T-helper 1 cell treated with Interleukin-12 subunit alpha and Interleukin-12 subunit beta and Interleukin-4 antibody, amounts not matched to agents 30 μg/mL and 1 μg/mL, for 36 hours (primary cell): ENCODE measurements at regions not wholly inside any gene's neighbourhood (a gene's known extent, or its start where the extent isn't known, plus 50 kb on each side); places are given as distances from the start of the nearest gene placed in this dataset.

Experiments used
- H3K27ac Mint-ChIP-seq: one replicate; pipeline ENCODE4 v1.8.0; 2021; ENCODE audit warnings: mild to moderate bottlenecking, mixed read lengths
- H3K27me3 Mint-ChIP-seq: one replicate; pipeline ENCODE4 v1.8.0; 2021; ENCODE audit warnings: low read depth, mixed read lengths
- H3K36me3 Mint-ChIP-seq: one replicate; pipeline ENCODE4 v1.8.0; 2021; ENCODE audit warnings: low read depth, mixed read lengths
- H3K4me1 Mint-ChIP-seq: one replicate; pipeline ENCODE4 v1.8.0; 2021; ENCODE audit warnings: low read depth, mixed read lengths
- H3K4me3 Mint-ChIP-seq: one replicate; pipeline ENCODE4 v1.8.0; 2021; ENCODE audit warnings: mild to moderate bottlenecking, moderate library complexity, mixed read lengths
- H3K9me3 Mint-ChIP-seq: one replicate; pipeline ENCODE4 v1.8.0; 2021; ENCODE audit warnings: mixed read lengths

GRCh38 chr7:132654150-132654549 lies 77.9 kb upstream of the PLXNA4 start:
- Mint-ChIP-seq H3K27me3 (no peaks in the 10 kb centered on the region), H3K27ac (peak overlapping the region; percentile 90), H3K4me1 (peaks cover 32% of the 10 kb centered on the region), H3K9me3 (peaks cover 6% of the 10 kb centered on the region), H3K4me3 (peak overlapping the region; percentile 78), H3K36me3 (no peaks in the 10 kb centered on the region)

GRCh38 chr7:132653366-132653930 lies 77.2 kb upstream of the PLXNA4 start:
- H3K27me3 Mint-ChIP-seq = no peaks in the 10 kb centered on the region
- H3K4me3 Mint-ChIP-seq = no peak overlapping the region
- H3K9me3 Mint-ChIP-seq = peaks cover 6% of the 10 kb centered on the region
- peaks cover 32% of the 10 kb centered on the region for H3K4me1 Mint-ChIP-seq
- no peaks in the 10 kb centered on the region for H3K36me3 Mint-ChIP-seq
- no peak overlapping the region for H3K27ac Mint-ChIP-seq

DNA sequence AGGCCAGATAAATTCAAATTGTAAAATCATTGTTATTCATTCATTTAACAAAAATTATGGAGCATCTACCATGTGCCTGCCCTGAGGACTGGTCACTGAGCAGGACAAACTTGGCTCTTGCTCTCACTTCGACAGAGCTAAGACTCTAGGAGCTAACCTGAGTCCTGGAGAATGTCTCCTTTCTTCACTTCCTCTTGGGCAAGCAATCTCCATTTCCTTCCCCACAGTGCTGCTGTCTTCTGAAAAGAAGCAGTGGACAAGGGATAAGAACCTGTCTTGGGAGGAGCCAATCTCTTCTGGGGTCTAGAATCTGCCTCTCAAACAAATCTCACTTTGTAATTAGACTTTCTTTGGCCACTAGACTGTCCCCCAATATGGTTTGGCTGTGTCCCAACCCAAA lies 76.2 kb upstream of the PLXNA4 start:
- H3K36me3 Mint-ChIP-seq = no peaks in the 10 kb centered on the region
- no peak overlapping the region for H3K27ac Mint-ChIP-seq
- no peak overlapping the region for H3K4me3 Mint-ChIP-seq
- H3K4me1 Mint-ChIP-seq = peaks cover 26% of the 10 kb centered on the region
- H3K27me3 Mint-ChIP-seq = no peaks in the 10 kb centered on the region
- peaks cover 6% of the 10 kb centered on the region for H3K9me3 Mint-ChIP-seq

DNA sequence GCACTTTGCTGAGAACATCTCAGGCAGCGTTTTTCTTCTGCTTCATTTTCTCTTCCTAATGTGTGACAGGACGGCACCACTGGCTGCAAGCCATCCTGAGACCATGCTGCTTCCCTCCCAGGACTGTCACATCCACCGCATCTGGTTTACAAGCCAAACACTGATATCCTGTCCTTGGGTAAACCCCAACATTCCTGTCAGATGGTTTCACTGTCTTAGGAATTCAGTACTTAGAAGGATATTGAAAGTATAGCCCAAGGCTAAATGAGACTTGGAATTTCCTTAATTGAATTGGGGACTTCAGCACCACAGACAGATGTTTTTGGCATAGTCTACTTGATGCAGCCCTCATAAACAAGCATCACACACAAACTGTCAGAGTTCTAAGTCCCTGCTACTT lies 74.2 kb upstream of the PLXNA4 start:
- peaks cover 13% of the 10 kb centered on the region for H3K4me1 Mint-ChIP-seq
- H3K27me3 Mint-ChIP-seq = no peaks in the 10 kb centered on the region
- no peaks in the 10 kb centered on the region for H3K36me3 Mint-ChIP-seq
- no peak overlapping the region for H3K27ac Mint-ChIP-seq
- H3K4me3 Mint-ChIP-seq = no peak overlapping the region
- peaks cover 6% of the 10 kb centered on the region for H3K9me3 Mint-ChIP-seq

DNA sequence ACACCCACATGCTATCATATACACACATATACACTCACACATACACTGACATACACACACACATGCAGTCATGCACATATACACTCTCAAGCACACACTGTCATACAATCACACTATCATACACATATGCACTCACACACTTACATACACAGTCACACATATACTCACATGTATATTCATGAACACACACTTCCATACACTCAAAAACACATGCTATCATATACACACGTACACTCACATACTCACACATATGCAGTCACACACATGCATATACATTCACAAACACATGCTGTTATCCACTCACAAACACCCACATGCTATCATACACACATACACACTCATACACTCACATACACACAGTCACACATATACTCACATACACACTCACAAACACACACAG lies 71.0 kb upstream of the PLXNA4 start:
- no peaks in the 10 kb centered on the region for H3K9me3 Mint-ChIP-seq
- H3K27ac Mint-ChIP-seq = no peak overlapping the region
- H3K27me3 Mint-ChIP-seq = no peaks in the 10 kb centered on the region
- H3K4me1 Mint-ChIP-seq = no peaks in the 10 kb centered on the region
- H3K4me3 Mint-ChIP-seq = no peak overlapping the region
- H3K36me3 Mint-ChIP-seq = no peaks in the 10 kb centered on the region

GRCh38 chr7:132646052-132646451 lies 69.8 kb upstream of the PLXNA4 start:
- no peaks in the 10 kb centered on the region for H3K36me3 Mint-ChIP-seq
- no peak overlapping the region for H3K27ac Mint-ChIP-seq
- no peaks in the 10 kb centered on the region for H3K4me1 Mint-ChIP-seq
- no peaks in the 10 kb centered on the region for H3K9me3 Mint-ChIP-seq
- H3K27me3 Mint-ChIP-seq = peaks cover 2% of the 10 kb centered on the region
- H3K4me3 Mint-ChIP-seq = no peak overlapping the region

DNA sequence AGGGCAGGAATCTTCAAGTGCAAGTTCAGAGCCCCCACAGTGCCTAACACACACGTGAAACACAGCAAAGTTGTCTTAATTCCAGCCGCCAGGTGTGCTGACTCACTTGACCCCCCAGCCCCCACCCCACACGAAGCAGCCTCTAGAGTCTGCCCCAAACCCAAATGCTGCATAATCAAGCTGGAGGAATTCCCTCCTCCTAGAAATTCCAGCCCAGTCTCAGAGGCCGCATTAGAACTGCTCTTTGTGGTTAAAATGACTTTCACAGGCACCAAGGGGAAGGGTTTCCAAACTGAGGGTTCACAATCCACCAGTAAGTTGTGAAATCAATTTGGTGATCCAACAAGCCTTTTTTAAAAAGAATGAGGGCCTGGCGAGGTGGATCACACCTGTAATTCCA lies 67.0 kb upstream of the PLXNA4 start:
- Mint-ChIP-seq H3K27me3 (peaks cover 5% of the 10 kb centered on the region), H3K4me1 (no peaks in the 10 kb centered on the region), H3K9me3 (no peaks in the 10 kb centered on the region), H3K4me3 (no peak overlapping the region), H3K36me3 (no peaks in the 10 kb centered on the region), H3K27ac (no peak overlapping the region)

DNA sequence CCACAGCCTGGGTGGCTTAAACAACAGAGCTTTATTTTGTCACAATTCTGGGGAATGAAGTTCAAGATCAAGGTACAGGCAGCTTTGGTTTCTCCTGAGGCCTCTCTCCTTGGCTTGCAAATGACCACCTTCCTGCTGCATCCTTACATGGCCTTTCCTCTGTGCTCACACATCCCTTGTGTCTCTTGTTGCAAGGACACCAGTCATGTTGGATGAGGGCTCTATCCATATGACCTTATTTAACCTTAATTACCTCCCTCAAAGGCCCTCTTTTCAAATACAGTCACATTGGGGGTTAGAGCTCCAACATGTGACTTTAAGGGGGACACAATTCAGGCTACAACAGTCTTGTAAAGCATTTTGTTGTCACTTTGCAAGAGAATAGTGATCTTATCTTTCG lies 65.0 kb upstream of the PLXNA4 start:
- Mint-ChIP-seq H3K36me3 (no peaks in the 10 kb centered on the region), H3K27me3 (peaks cover 5% of the 10 kb centered on the region), H3K9me3 (no peaks in the 10 kb centered on the region), H3K4me3 (no peak overlapping the region), H3K27ac (no peak overlapping the region), H3K4me1 (no peaks in the 10 kb centered on the region)

DNA sequence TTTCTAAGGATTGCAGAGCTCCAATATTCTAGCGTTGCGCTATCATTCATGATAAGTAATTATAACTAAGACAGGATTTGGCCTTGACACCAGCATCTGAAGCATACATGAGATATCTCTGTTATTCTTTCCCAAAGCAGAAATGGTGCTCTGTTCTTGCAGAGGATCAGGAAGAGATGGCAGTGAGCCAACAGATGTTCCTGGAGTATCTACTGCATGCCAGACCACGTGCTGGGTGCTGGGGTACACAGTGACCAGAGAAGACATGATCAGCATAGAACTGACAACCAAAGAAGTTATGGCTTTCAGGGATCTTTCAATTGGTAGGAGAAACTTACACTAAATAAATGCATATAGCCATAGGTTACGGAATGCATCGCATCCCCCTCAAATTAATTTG lies 63.7 kb upstream of the PLXNA4 start:
- peaks cover 5% of the 10 kb centered on the region for H3K27me3 Mint-ChIP-seq
- no peak overlapping the region for H3K27ac Mint-ChIP-seq
- H3K4me3 Mint-ChIP-seq = no peak overlapping the region
- H3K4me1 Mint-ChIP-seq = peaks cover 2% of the 10 kb centered on the region
- no peaks in the 10 kb centered on the region for H3K36me3 Mint-ChIP-seq
- no peaks in the 10 kb centered on the region for H3K9me3 Mint-ChIP-seq

DNA sequence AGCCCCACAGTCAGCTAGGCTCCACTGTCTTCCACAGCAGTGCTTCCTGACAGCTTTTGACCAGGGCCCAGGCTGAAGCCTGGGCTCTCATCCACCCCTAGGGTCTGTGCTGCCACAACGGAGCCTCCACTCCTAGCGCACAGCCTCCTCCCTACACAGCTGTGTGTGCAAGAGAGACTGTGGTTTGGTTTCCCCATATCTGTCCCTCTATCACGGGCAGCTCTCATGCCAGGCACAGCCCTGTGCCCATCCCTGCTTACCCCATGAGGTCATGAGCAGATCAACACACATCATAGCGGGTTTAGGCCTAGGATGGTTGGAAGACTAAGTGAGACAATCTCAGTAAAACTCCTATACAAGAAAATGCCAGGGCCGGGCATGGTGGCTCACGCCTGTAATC lies 61.7 kb upstream of the PLXNA4 start:
- no peaks in the 10 kb centered on the region for H3K36me3 Mint-ChIP-seq
- peaks cover 2% of the 10 kb centered on the region for H3K4me1 Mint-ChIP-seq
- no peak overlapping the region for H3K27ac Mint-ChIP-seq
- no peaks in the 10 kb centered on the region for H3K9me3 Mint-ChIP-seq
- peaks cover 5% of the 10 kb centered on the region for H3K27me3 Mint-ChIP-seq
- H3K4me3 Mint-ChIP-seq = no peak overlapping the region

DNA sequence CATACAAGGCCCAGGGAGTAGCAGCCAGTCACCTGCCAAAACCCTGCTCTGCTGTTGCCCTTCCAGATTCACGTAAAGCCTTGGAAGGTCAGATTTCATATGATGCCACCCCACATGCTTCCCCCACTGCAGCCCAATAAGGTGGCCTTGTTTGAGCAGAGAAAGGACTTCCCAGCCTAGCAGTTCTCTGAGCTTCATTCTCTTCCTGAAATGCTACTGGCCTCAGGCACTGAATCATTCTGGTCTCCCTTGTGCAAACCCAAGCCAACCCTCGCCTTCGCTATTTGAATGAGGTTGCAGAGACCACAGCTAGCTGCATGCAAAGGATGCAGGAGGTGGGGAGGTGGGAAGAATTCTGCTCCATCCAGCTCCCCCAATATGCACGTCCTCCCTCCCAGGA lies 60.3 kb upstream of the PLXNA4 start:
- no peaks in the 10 kb centered on the region for H3K9me3 Mint-ChIP-seq
- H3K27ac Mint-ChIP-seq = no peak overlapping the region
- no peak overlapping the region for H3K4me3 Mint-ChIP-seq
- no peaks in the 10 kb centered on the region for H3K36me3 Mint-ChIP-seq
- H3K4me1 Mint-ChIP-seq = peaks cover 2% of the 10 kb centered on the region
- H3K27me3 Mint-ChIP-seq = peaks cover 5% of the 10 kb centered on the region

DNA sequence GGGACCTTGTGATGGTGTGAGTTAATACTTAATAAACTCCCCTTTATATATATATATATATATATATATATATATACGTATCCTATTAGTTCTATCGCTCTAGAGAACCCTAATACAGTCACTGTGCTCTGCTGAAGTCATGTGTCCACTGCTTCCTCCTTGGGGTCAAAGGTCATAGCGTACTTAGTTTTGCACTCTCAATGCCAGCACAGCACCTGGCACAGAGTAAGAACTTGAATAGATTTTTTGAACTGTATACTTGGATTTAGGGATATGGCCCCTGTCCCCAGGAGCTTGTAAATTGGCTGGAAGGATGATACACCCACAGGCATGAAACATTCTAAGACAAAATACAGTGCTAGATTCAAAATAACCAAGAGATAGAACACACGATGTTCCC lies 58.9 kb upstream of the PLXNA4 start:
- Mint-ChIP-seq H3K9me3 (no peaks in the 10 kb centered on the region), H3K4me1 (peaks cover 2% of the 10 kb centered on the region), H3K27me3 (no peaks in the 10 kb centered on the region), H3K36me3 (no peaks in the 10 kb centered on the region), H3K27ac (no peak overlapping the region), H3K4me3 (no peak overlapping the region)

DNA sequence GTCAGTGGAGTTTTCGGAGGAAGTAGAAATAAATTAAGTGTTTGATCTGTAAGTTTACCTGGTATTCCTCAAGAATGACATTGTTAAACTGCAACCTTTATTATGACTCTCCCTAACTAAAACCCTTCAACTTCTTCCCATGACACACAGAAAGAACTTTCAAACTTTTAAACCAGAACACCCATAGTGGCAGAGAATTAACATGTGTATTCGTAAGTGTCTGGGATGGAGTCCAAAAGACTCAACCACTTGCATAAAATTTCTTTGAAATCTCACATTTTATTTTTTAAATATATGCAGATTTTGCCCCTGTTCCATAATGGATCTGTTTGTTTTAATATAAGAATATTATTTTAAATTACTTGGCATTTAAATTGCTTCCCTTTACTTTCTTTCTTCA lies 54.6 kb upstream of the PLXNA4 start:
- Mint-ChIP-seq H3K27ac (no peak overlapping the region), H3K36me3 (no peaks in the 10 kb centered on the region), H3K4me1 (no peaks in the 10 kb centered on the region), H3K4me3 (no peak overlapping the region), H3K9me3 (peaks cover 4% of the 10 kb centered on the region), H3K27me3 (peaks cover 11% of the 10 kb centered on the region)
